Ovary (tissue), 3 donors: ENCODE measurements at regions not wholly inside any gene's neighbourhood (a gene's known extent, or its start where the extent isn't known, plus 50 kb on each side); places are given as distances from the start of the nearest gene placed in this dataset.

Experiments used
- POLR2A ChIP-seq: fragments of 450-650 bp; IDR thresholded peaks from one replicate; pipeline ENCODE4 v1.6.1; 2017; ENCODE audit warnings: antibody characterized with exemption, mild to moderate bottlenecking, moderate library complexity
- TF ChIP-seq, protein P1 (sequence below), 3 donors: fragments of 450-650 bp in 2 of 3; fragments of 200-600 bp in 1 of 3; IDR thresholded peaks; one replicate each; pipeline versions ENCODE4 v1.5.1 to v1.8.0; 2016 to 2022; ENCODE audit warnings: antibody characterized with exemption in 3 of 3, mild to moderate bottlenecking in 1 of 3
- donor health status: DM: no; HTN: no; CAD: no.

DNA sequence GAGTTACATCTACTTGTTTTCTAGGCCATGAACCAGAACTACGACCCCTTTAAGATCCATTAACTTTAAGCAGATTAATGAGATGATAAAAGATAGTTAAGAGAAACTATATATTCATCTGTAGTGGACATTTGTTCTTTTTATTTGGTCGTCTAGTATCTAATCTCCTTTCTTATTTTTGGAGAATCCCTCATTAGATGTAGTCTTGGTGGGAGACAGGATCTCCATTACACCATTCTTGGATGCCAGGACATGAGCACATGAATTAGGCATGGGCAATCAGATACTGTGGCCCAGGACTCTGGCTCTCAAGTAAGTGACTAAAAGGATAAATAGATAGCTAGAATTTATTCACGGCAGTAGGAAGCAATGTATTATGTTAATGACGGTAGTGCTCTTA is 245.0 kb downstream of the ATP23 start:
- TF ChIP-seq, protein P1, sequence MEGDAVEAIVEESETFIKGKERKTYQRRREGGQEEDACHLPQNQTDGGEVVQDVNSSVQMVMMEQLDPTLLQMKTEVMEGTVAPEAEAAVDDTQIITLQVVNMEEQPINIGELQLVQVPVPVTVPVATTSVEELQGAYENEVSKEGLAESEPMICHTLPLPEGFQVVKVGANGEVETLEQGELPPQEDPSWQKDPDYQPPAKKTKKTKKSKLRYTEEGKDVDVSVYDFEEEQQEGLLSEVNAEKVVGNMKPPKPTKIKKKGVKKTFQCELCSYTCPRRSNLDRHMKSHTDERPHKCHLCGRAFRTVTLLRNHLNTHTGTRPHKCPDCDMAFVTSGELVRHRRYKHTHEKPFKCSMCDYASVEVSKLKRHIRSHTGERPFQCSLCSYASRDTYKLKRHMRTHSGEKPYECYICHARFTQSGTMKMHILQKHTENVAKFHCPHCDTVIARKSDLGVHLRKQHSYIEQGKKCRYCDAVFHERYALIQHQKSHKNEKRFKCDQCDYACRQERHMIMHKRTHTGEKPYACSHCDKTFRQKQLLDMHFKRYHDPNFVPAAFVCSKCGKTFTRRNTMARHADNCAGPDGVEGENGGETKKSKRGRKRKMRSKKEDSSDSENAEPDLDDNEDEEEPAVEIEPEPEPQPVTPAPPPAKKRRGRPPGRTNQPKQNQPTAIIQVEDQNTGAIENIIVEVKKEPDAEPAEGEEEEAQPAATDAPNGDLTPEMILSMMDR (IDR thresholded peaks at IDR 0.05) = no peak
- TF ChIP-seq POLR2A = no peak
